ENCODE measurements at regions not wholly inside any gene's neighbourhood (a gene's known extent, or its start where the extent isn't known, plus 50 kb on each side); places are given as distances from the start of the nearest gene placed in this dataset.

- TF ChIP-seq, protein P1, sequence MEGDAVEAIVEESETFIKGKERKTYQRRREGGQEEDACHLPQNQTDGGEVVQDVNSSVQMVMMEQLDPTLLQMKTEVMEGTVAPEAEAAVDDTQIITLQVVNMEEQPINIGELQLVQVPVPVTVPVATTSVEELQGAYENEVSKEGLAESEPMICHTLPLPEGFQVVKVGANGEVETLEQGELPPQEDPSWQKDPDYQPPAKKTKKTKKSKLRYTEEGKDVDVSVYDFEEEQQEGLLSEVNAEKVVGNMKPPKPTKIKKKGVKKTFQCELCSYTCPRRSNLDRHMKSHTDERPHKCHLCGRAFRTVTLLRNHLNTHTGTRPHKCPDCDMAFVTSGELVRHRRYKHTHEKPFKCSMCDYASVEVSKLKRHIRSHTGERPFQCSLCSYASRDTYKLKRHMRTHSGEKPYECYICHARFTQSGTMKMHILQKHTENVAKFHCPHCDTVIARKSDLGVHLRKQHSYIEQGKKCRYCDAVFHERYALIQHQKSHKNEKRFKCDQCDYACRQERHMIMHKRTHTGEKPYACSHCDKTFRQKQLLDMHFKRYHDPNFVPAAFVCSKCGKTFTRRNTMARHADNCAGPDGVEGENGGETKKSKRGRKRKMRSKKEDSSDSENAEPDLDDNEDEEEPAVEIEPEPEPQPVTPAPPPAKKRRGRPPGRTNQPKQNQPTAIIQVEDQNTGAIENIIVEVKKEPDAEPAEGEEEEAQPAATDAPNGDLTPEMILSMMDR (IDR thresholded peaks at IDR 0.05) = no peak
- no peak for TF ChIP-seq POLR2A (IDR thresholded peaks at IDR 0.05)
These were observed 119.1 kb upstream of the LRRC4C start for GRCh38 chr11:41578421-41579051.

Measured in uterus (tissue), 2 donors.